ENCODE measurements at regions not wholly inside any gene's neighbourhood (a gene's known extent, or its start where the extent isn't known, plus 50 kb on each side); places are given as distances from the start of the nearest gene placed in this dataset.

DNA sequence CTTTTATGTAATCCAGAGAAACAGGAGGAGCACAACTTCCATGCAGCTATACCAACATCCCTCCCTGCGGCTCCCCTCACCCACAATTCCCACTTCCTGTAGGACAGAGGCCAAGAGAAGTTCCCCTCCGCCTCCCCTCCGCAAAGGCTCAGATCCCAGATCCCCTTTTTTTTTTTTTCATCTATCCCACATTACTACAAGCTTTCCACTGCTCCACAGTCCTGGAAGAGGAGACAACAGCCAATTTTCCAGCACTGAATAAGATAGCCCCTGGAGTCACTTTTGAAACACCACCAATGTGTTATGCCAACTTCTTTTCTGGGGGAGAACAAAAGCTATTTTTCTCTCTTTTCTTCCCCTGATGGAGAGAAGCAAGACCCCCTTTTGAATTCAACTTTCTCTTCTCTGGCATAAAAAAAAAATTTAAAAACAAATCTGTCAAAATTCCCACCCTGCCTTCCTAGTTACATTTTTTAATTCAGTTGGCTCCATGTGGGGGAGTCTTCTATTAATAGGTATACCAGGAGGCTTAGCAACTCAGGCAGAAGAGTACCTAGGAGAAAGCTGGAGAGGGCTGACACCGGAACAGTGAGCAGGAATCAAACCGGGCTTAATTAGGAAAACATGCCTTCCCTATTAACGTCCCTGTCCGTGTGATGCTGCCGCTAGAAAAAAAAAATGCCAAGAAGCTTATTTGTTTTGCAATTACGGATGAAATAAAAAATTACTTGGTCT is 543.4 kb downstream of the BUD13 start:
- H3K4me3 ChIP-seq, result no peak overlapping the region
- intact Hi-C loops (cut with DNase I), result no loop called here
- no peaks in the 10 kb centered on the region for H3K9me3 ChIP-seq
- no peak overlapping the region for H3K27ac ChIP-seq
- no peak for DNase-seq
- H3K27me3 ChIP-seq, result no peaks in the 10 kb centered on the region
- H3K4me1 ChIP-seq, result peaks cover 0 to 22% (median 11%) of the 10 kb centered on the region in 4 donors
- no peaks in the 10 kb centered on the region for H3K36me3 ChIP-seq
- 76 to 85% methylated on average over 9 of the region's 9 CpGs for WGBS, 2 donors
- no peak for TF ChIP-seq POLR2AphosphoS5 (IDR thresholded peaks at IDR 0.05)
- TF ChIP-seq, protein P1, sequence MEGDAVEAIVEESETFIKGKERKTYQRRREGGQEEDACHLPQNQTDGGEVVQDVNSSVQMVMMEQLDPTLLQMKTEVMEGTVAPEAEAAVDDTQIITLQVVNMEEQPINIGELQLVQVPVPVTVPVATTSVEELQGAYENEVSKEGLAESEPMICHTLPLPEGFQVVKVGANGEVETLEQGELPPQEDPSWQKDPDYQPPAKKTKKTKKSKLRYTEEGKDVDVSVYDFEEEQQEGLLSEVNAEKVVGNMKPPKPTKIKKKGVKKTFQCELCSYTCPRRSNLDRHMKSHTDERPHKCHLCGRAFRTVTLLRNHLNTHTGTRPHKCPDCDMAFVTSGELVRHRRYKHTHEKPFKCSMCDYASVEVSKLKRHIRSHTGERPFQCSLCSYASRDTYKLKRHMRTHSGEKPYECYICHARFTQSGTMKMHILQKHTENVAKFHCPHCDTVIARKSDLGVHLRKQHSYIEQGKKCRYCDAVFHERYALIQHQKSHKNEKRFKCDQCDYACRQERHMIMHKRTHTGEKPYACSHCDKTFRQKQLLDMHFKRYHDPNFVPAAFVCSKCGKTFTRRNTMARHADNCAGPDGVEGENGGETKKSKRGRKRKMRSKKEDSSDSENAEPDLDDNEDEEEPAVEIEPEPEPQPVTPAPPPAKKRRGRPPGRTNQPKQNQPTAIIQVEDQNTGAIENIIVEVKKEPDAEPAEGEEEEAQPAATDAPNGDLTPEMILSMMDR (IDR thresholded peaks at IDR 0.05), result no peak
- no peak for TF ChIP-seq EP300 (IDR thresholded peaks at IDR 0.05)
- no peak for TF ChIP-seq POLR2A (IDR thresholded peaks at IDR 0.05)

DNA sequence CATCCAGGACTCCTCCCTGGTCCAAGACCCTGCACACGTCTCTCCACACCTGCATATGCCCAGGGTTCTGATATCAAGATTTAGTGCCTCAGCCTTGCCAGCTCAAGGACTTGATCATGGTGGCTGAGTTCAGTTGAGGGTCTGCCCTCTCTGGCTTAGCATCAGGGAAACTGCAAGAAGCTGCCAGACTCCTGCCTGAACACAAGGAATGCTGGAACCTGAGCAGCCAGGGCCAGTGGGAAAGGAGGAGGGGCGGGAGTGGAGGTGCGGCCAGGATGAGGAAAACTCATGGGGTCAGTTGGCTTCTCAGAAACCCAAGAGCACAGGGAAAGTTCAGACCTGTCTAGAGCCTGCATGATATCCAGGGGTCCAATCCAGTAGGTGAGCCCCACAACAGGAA is 546.1 kb downstream of the BUD13 start:
- TF ChIP-seq POLR2A (IDR thresholded peaks at IDR 0.05), result no peak
- TF ChIP-seq, protein P1 (IDR thresholded peaks at IDR 0.05), result no peak
- TF ChIP-seq EP300 (IDR thresholded peaks at IDR 0.05), result no peak
- TF ChIP-seq POLR2AphosphoS5 (IDR thresholded peaks at IDR 0.05), result no peak
- Histone ChIP-seq H3K27me3 (no peaks in the 10 kb centered on the region), H3K27ac (no peak overlapping the region), H3K4me3 (no peak overlapping the region), H3K9me3 (no peaks in the 10 kb centered on the region), H3K36me3 (no peaks in the 10 kb centered on the region), H3K4me1 (peaks cover 0 to 3% (median 0%) of the 10 kb centered on the region in 4 donors)
- intact Hi-C loops (cut with DNase I), result no loop called here
- no peak for DNase-seq
- WGBS, 2 donors, result 86 to 90% methylated on average over 3 of the region's 3 CpGs

DNA sequence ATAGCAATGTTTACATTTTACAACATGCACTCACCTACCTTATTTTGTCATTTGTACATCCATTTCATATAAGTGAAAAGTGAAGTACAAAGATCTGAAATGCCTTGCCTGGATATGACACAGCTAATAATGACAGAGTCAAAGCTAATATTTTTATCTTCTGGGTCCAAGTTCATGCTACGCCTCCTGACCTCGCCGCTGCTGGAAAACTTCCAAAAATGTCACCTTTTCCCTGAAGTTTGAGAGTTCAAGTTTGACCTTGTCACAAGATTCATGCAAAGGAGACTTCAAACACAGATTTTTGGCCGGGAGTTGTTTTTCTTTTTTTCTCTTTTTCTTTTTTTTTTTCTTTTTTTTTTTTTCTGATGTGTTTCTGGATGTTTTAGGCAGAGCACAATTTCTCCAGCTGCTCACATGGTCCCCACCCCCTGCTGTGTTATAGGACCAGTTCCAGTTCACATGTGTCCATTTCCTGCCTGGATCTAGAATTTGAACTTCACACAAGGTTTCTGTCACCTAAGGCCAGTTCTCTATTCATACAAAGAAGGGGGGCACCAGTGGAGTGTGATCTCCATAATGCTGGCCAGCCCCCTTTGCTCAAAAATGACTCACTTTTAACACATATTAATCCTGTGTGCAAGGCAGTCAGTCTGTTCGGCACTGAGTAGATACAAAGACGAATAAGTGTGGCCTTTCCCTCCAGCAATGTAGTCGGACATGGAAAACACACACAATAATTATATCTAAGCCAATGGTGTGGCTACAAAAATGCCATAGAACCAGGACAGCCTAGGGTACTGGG is 546.8 kb downstream of the BUD13 start:
- intact Hi-C loops (cut with DNase I), result no loop called here
- WGBS, 2 donors, result 71 to 79% methylated on average over 7 of the region's 7 CpGs
- H3K36me3 ChIP-seq, result no peaks in the 10 kb centered on the region
- TF ChIP-seq POLR2A (IDR thresholded peaks at IDR 0.05), result no peak
- no peak for TF ChIP-seq EP300 (IDR thresholded peaks at IDR 0.05)
- TF ChIP-seq POLR2AphosphoS5 (IDR thresholded peaks at IDR 0.05), result no peak
- TF ChIP-seq, protein P1 (IDR thresholded peaks at IDR 0.05), result no peak
- H3K4me3 ChIP-seq, result no peak overlapping the region
- no peak for DNase-seq
- H3K4me1 ChIP-seq, result no peaks in the 10 kb centered on the region
- H3K27ac ChIP-seq, result peak overlapping the region in 1 of 4 donors; percentile 8
- H3K27me3 ChIP-seq, result no peaks in the 10 kb centered on the region
- no peaks in the 10 kb centered on the region for H3K9me3 ChIP-seq

DNA sequence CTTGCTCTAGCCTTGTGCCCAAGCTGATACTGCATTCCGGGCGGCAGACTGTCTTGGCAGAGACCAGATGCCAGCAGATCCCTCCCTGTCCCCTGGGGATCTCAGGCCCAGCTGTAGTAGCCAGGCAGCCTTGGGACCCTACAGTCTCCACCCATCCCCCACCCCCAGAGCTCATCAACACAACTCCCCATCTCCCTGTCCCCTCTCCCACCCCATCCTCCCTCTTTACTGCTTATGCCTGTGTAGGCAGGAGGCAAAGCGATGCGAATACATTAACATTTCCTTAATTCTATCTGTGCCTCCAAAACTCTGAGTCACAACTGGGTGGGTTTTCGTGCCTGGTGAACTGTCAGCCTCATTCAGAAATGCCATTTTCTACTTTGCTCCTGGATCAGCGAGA is 547.6 kb downstream of the BUD13 start:
- Histone ChIP-seq H3K4me3 (no peak overlapping the region), H3K27me3 (no peaks in the 10 kb centered on the region), H3K9me3 (no peaks in the 10 kb centered on the region), H3K27ac (peak overlapping the region in 1 of 4 donors; percentile 8), H3K36me3 (no peaks in the 10 kb centered on the region), H3K4me1 (no peaks in the 10 kb centered on the region)
- TF ChIP-seq, protein P1 (IDR thresholded peaks at IDR 0.05), result no peak
- no peak for TF ChIP-seq POLR2A (IDR thresholded peaks at IDR 0.05)
- intact Hi-C loops (cut with DNase I), result no loop called here
- WGBS, 2 donors, result 75 to 85% methylated on average over 6 of the region's 6 CpGs
- DNase-seq, result no peak
